Forelimb muscle (tissue), 1 donor: ENCODE measurements at regions not wholly inside any gene's neighbourhood (a gene's known extent, or its start where the extent isn't known, plus 50 kb on each side); places are given as distances from the start of the nearest gene placed in this dataset.

ENCODE experiments used
- DNase-seq: peaks from one replicate; pipeline ENCODE4 v3.0.0-alpha.2; 2013; ENCODE audit warnings: low read depth

DNA sequence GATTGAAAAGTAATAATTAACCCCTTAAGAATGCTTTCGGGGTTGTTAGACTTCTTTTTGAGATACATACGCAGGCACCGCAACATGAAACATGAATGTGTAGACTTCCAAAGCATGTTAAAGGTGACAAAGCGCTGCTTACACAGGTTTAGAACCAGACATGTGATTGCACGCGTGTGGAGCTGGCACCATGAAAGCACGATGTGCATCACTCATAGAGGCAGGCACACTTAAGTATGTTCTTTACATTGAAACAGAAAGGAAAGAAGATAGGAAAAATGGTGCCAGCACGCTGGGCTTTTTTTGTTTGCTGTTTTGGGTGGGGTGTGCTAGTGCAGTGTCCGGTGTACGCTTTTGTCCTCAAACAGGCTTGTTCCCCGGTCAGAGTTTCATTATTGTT is 83.6 kb upstream of the PPARA start:
- DNase-seq = no peak

DNA sequence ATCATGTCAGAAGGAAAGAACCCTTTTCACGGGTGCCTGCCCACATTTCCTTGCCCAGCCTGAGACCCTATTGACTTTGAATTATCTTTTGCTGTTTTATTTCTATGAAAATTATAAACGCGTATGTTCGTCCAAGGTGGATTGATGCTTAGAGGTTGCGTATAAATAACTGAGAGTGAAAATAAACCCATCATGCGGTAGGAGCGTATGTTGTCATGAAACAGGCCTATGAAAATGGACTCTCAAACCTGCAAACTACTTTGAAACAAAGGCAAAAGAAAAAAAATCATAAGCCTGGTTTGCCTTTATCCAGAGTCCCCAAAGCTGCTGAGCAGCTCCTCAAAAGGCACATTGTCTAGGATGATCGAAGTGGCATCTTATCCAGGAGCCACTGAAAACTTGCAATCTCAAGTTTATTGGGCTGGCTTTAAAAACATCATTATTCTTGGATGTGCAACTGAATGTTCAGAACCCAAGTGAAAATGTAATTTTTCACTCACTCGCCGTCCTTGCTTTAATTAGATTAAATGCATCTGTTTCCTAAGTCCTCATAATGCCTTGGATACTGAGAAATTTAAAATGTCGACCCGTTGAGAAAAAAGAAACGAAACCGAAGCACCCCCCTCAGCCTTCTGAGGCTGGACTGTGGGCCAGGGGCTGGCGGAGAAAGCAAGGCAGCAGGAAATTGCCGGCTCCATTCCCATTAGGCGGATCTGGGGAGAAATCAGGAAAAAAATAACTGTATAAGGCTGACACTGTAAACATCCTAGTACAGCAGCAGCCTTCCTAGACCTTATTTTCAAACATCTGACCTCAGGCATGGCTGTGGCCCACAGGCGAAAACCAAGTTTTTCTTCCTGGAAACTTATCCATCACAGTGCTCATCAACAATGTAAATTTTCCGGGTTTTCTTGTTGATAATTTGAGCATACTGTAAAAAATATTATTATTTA is 82.9 kb upstream of the PPARA start:
- no peak for DNase-seq

DNA sequence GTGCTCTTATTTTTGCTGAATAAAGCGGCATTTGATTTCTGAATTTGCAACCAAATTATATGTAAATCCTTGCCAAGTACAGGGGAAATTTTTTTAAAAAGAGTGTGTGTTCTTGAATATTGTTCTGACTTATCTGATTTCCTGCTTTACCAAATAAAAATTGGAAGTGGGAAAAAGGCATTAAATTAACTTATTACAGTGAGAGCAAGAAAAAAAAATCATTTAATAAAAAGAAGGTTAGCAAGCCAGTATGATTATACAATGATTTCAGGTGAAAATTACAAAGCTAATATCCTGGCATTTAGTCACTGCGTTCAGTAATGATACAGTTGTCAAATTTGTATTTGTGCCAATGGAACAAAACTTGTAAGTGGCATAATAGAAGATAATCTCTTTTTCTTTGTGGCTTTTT is 82.1 kb upstream of the PPARA start:
- DNase-seq = no peak

DNA sequence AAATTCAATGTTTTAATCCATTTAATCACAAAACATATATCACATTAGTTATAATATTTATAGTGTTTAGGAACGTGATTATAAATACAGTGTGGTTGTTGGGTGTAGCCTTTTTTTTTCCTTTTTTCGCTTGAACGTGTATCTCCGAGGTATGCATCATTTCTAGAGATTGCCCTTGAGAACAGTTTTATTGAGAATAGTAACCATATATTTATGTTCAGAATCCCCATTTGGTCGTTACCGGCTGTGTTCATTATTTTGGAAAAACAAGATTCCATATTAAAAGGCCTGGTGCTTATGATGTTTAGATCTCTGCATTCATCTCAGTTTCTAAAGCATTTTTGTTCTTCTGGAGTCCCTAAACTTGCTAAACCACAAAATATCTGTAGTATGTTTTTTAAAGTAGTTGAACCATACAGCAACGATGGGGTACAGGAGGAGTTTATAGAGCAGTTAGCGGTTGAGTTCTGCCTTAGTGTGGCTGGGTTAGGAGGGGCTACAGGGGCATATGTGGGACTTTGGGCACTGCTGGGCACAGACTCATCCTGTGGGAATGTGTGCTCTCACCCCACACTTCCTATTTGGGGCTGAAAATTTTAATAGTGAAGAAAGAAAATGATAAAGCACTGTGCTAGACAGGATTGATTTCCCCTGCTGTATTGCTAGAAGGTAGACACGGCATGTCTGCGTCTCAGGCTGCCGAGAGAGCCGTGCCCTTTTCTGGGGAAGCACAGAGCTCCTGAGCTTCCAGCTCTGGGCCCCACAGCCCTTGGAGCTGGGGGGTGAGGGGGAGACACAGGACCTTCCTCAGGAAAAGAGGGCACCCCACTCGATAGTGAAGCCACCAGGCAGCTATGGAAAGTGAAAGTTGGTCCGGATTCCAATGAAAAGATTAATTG is 81.5 kb upstream of the PPARA start:
- DNase-seq = no peak

DNA sequence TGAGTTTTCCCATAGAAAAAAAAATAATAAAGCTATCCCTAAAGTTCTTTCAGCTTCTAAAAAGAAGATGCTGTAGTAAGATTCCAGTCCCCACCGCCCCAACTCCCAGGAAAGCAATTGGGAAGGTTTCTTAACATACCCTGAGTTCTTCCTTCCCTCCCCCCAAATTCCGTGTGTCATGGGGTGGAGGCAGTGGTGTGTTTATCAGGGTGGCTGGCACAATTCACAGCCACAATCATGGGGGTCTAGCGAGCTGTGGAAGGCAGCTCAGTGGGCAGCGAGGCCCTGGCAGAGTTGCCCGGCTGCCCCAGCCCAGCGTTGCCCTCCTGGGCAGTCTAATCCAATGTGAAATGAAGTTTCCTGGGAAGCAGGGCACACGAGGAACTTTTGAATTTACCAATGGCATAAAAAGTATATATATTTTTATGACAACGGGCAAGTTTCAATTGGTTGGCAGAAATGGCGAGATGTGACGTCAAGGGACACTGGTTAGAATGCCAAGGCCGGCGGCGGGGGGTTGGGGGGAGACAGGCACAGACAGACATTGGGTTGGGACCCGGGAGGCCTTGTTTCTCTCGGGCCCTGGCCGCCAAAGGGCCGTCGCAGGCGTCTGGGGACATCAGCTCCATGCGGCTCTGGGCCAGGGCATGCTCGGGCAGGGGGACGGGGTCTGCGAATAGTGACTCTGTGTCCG is 80.7 kb upstream of the PPARA start:
- no peak for DNase-seq

DNA sequence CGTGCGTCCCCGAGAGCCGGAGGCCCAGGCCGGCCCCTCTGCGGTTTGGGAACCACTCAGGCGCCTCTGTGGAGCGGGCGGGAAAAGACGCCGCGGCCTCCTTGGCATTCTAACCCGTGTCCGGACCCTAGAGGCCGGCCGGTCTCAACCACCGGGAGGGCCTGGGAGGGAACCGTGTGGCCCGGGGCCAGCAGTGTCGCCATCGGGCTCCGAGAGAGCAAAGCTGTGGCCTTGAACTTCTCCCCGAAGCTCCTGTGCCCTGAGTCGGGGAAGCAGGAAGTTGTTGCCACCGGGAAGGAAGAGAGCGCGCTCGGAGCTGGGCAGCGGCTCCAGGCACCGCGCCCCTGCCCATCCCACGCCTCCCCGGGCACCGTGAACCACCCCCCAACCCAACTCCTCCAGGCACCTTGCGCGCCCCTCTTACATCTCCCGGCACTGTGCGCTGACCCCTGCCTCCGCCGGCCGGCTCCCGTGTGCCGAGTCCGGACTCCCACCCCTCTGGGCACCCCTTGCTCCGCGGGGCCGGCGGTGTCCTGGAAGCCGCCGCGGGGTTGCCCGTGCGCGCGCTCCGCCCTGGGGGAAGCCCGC is 80.0 kb upstream of the PPARA start:
- DNase-seq = no peak

DNA sequence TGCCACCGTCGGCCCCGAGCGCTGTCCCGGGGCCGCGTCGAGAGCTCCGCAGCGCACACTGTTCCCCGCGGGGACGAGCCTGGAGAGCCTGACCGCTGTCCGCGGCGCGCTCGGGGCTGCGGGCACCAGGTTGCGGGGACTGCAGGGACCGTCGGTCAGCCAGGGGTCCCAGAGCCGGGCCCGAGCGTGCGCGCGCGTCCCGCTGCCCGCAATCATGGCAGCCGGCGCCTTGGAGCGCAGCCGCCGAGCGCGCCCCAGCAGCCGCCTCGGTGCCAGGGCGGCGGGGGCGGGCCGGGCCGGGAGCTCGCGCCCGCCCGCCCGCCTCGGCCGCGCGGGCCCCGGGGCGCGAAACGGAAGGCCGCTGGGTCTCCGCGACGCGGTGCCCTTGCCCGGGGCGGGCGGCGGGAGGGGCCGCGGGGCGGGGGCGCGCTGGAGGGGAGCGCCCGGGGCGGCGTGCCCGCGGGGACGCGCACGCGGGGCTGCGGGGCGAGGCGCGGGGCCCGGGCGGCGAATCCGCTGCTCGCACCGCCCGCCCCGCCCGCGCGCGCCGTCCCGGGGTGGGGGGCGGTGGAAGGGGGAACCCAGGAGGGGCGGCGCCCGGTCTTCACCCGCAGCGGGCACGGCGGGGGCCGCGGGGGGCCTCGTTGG is 79.4 kb upstream of the PPARA start:
- no peak for DNase-seq

DNA sequence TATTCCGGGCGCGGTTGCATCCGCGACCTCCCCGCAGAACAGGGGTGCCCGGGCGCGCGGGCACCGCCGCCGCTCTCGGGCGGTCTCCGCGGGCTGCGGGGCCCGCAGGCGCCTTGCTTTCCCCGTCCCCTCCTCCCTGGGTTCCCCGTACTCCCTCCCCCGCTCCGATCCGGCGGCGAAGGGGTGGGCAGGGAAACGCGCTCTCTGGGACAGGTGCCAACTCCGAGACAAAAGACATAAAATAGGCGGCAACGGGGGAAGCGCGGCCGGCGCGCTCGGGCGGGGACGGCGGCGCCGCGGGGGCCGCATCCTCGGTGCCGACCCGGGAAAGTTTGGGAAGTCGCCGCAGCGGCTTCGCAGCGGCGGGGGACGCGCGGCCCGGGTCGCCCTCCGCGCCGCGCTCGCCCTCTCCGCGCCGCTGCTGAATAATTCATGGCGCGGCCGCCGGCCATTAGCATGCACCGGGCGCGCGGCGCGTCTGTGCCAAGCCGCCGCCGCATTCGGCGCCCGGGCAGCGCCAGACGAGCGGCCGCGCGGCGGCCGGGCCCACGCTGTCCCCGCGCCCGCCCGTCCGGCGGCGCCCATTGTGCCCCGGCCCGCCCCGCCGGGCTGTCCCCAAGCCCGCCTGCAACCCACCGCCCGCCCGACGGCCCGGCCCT is 78.7 kb upstream of the PPARA start:
- peak; percentile 81 for DNase-seq

DNA sequence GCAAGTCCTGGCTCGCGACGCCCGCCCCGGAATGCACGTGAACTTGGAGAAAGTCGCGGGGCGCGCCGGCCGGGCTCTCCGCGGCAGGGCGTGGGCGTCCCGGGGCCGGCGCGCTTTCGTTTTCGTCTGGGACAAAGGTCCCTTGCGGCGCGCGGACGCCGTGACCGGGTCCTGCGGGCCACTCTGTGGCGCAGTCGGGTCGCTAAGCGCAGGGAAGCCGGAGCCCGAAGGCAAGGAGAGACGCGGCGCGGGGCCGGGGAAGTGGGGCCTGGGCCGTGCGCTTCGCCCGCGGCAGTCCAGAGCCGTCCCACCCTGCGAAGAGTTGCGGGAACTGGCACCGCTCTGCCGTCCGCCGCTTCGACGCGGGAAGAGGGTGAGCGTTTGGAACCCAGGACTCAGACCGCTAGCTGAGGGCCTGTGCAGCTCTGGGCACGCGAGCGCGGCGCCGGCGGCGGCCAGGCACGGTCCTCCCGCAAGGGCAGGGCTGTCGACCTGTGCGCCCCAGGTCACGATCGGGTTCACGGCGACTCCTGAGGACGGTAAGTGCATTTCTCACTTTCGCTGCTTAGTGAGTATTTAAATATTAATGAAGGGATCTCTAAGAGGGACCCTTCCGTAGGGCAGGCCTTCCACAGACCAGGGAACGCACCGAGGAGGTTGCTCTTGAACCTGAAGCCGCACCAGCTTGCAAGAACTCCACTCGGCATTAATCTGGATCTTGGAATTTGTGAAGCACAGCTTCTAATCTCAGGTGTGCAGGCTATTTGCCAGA is 78.0 kb upstream of the PPARA start:
- DNase-seq = no peak

DNA sequence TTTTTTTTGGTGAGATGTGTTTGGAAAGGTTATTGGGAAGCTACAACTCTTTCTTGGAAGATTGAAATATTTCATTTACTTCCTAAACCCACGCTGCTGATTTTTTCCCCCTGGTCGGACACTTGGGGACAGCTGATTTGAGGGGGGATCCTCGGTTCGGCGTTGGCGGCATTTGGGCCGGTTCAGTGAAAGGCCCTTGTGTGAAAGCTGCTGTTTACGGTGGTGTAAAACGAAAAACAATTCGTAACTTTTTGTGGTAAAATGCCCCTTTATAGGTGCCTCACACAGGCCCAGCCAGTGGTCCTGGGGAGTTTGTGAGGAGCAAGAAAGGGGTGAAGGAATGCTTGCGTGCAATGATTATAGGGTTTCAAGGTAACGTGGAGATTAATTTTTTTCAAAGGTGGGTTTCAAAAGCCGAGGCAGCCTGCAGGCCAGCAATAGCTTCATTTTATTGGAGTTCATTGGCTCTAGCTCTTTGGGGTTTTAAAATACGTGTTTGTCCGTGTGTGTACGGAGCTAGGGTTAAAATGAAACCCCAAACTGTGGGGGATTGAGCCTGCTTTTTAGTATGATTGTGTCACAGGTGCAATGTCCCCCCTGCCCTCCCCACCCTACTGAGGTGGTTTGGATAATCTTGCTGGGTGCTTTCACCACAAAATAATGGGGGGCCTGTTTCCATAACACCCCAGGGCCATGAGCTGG is 77.2 kb upstream of the PPARA start:
- DNase-seq = no peak

DNA sequence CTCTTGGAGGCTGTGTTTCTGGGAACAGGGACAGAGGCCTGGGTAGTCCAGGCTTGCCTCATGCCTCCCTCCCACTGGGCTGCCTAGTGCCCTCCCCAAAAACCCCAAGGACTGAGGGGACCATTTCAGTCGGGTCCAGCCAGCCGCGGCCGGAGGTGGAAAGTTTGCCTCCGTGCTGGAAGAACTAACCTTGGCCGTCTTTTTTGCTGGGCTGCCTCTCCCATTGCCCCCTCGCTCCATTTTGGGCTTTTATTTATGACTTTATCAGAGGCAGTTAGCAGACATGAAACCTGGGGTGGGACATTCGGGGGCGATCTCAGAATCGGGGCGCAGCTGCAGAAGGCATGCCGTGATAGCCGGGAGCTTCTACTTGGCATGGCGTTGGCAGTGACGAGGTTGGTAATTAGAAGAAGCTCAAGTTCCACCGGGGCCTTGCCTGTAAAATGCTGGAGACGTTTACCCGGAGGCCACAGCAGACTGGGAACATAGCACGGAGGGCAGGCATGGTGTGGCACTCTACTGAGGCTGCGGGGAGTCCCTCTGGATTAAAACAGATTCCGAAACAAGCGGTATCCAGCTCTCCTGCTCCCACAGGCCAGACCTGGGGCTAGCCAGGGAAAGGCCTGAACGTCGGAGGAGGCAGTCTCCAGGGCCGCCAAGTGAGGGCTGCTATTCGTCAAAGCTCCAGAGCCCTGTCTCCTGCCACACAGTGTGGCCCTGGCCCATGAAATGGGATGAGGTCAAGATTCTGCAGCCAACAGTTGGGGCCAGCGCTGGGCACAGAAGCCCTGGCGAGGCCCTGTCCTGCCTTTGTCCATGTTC is 76.4 kb upstream of the PPARA start:
- DNase-seq = no peak

DNA sequence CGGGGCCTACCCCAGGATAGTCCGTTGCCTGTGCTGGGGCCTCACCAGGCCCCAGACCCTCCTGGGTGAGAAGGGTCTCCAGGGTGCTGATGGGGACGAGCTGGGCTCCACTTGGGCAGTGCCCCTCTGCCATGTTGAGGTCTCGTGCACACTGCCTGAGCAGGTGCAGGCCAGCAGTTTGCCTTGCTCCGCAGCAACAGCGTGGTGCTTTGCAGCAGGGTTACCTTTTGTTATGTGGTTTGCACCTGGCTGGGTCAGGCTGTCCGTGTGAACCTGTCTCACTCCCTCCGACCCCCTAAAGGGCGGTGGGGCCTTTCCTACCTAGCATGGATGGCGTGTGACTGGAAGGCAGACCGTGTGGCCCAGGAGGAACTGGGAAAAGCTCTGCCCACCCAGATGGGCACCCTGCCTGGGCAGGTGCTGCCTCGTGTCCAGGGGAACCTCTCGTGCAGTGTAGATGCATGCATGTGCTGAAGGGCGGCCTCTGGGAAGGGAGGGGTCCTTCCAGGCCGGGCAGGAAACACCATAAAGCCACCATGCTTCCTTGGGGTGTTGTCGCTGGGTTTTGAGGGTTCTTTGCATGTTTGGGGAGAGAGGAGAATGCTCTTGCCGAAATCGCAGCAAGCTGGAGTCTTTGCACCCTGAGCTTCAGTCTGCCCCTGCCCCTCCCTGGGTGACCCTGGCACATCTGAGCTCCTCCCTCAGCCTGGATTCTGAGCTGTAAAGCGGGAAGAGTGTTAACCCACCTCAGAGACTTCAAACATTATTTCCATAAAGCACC is 75.4 kb upstream of the PPARA start:
- DNase-seq = no peak

DNA sequence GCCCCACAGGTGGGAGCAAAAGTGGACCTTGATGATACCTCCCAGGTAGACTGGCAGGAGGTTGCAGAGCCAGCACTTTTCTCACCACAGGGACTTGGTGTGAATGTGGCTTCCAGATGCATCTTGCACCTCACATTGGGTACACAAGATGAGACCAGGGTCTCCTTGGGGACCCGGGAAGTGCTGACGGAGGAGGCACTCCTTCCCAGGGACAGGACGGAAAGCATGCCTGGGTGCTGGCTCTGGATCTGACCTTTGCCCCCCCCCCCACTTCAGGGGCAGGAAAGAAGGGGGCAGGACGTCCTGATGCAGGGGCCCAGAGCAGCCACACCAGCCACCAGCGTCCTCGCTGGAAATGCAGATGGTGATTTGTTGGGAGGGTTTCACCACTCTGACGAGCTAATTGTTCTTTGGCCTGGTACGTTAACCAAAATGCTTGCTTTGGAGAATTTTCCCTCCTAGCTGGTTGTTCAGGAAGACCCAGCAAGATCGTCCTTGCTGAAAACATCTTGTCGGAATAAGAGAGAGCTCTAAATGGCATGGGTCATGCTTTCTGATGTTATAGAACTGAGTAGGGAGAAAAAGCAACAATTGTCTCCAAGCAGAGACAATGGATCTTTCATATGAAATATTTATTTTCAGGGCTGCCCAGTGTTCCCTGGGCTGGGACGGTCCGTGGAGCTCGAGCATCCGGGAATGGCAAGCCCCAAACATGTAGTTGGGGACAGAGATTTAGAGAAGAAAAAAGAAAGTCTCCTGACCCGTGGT is 74.4 kb upstream of the PPARA start:
- DNase-seq = no peak

DNA sequence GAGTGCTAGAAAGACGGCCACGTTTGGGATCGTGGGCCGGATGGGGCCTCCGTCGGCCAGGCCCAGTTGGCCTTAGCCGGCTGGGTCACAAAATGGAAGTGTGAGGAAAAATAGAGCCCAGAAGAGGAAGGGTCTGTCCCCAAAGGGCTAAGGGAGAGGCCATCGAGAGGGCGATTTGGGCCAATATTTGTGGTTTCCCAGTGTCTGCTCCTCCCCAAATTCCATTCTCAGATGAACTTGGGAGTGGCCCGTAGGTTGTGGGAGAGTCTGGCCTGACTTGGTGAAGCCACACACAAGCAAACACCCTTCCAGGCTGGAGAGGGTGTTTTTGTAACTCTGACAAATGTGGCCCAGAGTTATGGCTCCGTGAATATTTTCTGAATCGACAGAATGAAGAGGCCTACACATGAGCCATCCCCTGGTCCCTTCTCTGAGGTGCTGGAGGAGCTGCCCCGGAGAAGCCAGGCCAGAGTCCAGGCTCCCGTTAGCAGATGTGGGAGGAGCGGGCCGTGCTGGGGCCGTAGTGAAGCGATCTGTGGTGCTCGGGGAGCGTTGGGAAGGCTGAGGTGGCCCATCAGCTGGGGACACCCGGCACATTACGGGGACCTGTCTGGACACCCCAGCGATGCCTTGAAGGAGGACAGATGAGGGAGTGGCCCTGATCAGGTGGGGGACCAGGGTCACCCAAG is 73.5 kb upstream of the PPARA start:
- no peak for DNase-seq

DNA sequence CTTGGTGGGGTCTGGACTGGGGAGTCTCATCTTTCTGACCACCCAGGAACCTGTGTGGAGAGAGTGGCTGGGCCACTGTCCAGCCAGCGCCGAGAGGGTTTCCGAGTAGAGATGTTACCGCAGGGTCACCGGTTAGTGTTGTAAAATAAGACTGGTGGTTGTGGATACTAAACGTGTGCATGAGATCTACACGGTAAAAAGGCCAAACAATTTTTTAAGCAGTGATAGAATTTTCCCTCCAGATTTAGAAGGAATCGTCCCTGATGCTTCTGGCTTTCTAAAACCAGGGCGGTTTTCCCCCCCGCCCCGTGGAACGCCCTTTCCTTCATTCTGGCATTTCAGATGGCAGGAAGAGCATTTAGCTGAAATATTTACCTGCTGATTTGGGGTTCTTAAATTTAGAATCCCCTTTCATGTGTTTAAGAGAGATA is 72.6 kb upstream of the PPARA start:
- no peak for DNase-seq
